GF-D8 (cell line): ENCODE measurements at regions not wholly inside any gene's neighbourhood (a gene's known extent, or its start where the extent isn't known, plus 50 kb on each side); places are given as distances from the start of the nearest gene placed in this dataset.

Source experiments
- DNase-seq: peaks from one replicate; lab custom pipeline; 2025; lab: John Stamatoyannopoulos, UW

- no peak for DNase-seq
Observed at GRCh38 chr13:77838271-77838670, 80.4 kb downstream of the EDNRB start.

- DNase-seq: peak; percentile 22
Observed at GRCh38 chr13:77836423-77836822, 82.2 kb downstream of the EDNRB start.

DNA sequence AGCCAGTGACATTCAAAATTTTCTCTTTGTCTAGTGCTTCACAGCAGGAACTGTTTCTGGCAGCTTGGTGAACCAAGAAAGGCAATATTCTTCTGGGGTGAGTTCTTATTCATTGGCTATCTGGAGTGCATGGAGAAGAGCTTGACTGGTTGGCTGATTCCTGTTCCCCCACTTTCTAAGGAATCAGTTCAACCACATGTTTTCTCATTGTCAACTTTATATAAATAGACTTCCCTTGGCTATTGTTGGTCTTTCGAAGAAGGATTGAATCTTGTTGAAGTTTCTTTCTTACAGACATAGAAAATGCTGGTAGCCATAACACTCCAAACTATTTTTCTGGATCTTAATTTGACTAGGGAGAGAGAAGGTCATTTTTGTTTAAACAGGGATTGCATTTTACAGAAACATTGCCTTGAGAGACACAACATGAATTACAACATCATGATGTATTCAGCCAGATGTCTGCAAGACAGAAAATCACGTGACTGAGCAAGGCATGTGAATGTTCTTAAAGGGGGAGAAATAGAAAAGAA is 85.2 kb downstream of the EDNRB start:
- no peak for DNase-seq

GRCh38 chr13:77832339-77833100 is 86.1 kb downstream of the EDNRB start:
- no peak for DNase-seq

DNA sequence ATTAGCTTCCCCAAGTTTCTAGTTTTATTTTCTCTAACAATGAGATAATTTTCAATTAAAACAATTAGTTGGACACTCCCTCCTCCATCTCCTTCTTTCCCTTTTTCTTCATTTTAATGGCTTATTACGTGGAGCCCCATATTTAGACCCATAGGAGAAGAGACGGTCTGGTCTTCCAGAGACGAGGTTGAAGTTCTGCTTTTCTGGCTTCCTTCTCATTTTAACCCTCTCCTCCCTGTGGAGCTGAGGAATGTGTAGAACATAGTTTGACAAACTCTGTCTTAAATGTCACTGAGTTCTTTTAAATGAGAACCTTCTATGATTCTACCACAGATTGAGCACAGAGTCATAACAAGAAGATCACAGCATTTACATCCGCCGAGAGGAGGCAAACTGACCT is 86.8 kb downstream of the EDNRB start:
- DNase-seq: no peak

DNA sequence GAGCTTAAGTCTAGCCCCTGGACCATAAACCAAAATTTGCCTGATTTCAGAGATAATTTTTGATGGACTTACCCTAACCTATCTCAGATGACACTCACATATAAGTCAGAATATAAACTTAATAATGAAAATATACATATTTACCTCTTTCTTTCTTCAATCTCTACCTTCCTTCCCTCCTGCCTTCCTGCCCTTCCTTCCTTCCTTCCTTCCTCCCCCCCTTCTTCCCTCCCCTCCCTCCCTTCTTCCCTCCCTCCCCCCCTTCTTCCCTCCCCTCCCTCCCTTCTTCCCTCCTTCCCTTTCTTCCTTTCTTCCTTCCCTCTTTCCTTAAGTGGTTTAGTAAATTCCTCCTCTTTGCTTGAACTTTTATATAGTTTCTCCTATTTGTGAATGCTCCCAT is 88.7 kb downstream of the EDNRB start:
- no peak for DNase-seq

DNA sequence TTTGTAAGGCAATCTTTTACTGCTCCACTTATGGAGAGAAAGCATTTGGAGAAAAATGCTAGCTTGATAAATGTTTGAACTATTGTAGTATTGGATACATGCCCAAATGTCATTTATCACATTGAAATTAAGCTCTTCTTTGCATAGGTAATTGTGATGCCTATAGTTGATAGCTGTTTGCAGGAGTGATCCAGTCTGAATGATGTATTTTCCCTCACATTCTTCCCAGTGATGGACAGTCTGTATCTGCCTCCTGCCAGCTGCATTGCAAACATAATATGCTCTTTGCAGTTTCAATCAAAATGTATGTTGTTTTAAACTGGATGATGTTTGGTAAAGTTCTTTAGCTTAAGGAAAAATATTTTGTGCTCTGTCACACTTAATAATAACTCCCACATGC is 89.8 kb downstream of the EDNRB start:
- no peak for DNase-seq

DNA sequence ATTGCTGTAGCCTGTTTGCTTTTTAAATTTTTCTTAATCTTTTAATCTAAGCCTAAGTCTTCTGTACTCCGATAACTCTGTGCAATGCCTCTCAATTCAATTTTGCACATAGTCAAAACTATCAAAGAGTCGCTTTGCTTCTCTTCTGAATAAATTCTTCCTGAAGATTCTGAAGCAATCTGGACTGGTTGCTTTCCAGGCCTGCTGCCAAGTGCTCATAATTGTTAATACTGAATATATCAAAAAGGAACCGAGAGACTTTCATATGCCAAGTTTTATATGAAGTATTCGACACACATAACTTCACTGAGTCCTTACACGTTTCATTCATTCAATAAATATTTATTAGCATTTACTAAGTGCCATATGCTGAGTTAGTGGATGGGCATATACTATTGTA is 91.3 kb downstream of the EDNRB start:
- DNase-seq: no peak

DNA sequence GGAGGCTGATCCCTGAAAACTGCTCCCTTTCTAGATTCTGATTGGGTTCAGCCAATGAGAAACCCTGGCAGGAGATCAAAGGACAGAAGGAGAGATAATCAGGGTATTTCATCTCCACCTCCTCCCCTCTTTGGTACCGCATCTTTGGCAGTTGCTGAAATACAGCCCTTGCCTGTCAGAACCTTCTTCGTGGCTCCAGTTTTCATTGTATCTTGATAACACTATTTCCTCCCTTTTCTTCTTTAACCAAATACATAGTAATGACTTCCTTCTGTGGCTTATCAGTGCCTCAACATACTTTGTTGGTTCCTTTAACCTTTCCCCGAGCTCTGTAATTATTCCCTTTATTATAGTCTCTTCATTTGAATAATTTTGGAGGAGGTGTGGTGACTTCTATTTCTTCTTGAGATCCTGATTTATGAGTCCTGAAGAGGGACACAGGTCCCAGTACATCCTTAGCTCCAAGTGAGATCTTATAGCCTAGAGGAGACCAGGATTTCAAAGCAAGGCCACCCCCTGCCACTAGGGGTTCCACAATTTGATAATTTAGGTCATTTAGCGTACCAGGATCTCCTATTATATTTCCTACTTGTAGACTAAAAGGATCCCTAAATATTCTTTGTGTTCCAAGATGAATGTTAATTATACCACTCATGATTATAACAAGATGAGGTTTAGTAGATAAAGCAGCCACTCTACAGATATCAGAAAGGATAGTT is 98.0 kb downstream of the EDNRB start:
- no peak for DNase-seq

DNA sequence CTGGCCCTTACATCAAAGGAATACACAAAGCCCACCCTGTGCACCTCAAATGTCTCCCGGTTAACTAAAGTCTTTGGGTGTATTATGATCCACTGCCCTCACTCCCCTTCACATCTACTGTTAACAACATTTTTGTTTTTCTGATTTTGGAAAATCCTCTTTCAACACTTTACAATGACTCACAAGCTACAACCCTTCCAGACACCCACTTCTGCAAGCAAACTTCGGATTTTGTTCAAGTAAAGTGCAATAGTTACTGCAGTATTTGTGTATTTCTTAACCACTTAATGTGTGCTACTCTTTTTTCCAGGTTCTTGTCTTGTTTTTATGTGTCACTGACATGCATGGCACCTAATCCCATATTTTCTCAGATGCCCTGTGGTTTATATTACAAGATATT is 101.1 kb downstream of the EDNRB start:
- no peak for DNase-seq

DNA sequence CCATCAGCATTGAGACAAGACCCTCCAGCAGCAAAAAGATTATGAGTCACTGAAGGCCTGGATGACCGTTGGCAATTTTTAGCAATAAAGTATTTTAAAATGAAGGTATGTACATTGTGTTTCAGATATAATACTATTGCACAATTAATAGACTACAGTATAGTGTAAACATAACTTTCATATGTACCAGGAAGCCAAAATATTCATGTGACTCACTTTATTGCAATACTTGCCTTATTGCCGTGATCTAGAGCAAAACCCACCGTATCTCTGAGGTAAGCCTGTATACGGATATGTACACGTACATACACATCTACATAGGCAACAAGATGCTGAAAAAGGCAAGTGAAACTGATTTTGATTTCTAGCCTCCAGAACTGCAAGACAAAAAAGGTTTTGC is 103.3 kb downstream of the EDNRB start:
- no peak for DNase-seq
